Liver (tissue), 8 donors: ENCODE measurements at regions not wholly inside any gene's neighbourhood (a gene's known extent, or its start where the extent isn't known, plus 50 kb on each side); places are given as distances from the start of the nearest gene placed in this dataset.
"Not testable (repeated sequence)": the region's sequence is repeated elsewhere in the genome, so short reads cannot be mapped to it uniquely, and the experiment has no call there.

ENCODE experiments used
- DNase-seq: peaks from one replicate; pipeline ENCODE4 v3.0.0-alpha.2; 2017; ENCODE audit warnings: low spot score
- H3K27ac ChIP-seq, 2 donors: one replicate each; pipeline ENCODE4 v1.7.0; 2013; ENCODE audit warnings: inconsistent platforms in 2 of 2, low read length in 2 of 2, control low read depth in 1 of 2, low read depth in 1 of 2, mild to moderate bottlenecking in 1 of 2
- H3K27me3 ChIP-seq, 4 donors: one replicate each; pipeline versions ENCODE4 v1.6.1 to v1.7.0; 2013; ENCODE audit warnings: low read length in 3 of 4, inconsistent platforms in 1 of 4, mild to moderate bottlenecking in 1 of 4, moderate library complexity in 1 of 4; ENCODE audit not compliant: control insufficient read depth in 4 of 4, insufficient read depth in 4 of 4
- H3K36me3 ChIP-seq, 4 donors: one replicate each; pipeline versions ENCODE4 v1.6.1 to v1.7.0; 2013; ENCODE audit warnings: low read length in 3 of 4, mild to moderate bottlenecking in 3 of 4, low read depth in 1 of 4, moderate library complexity in 1 of 4; ENCODE audit not compliant: control insufficient read depth in 4 of 4, insufficient read depth in 3 of 4
- H3K4me1 ChIP-seq, 4 donors: one replicate each; pipeline versions ENCODE4 v1.6.1 to v1.7.0; 2013; ENCODE audit warnings: low read length in 3 of 4, mild to moderate bottlenecking in 3 of 4, moderate library complexity in 1 of 4; ENCODE audit not compliant: control insufficient read depth in 4 of 4, insufficient read depth in 4 of 4
- H3K4me3 ChIP-seq, 3 donors: one replicate each; pipeline versions ENCODE4 v1.6.1 to v1.7.0; 2013; ENCODE audit warnings: low read length in 3 of 3, control low read depth in 1 of 3, low read depth in 1 of 3, mild to moderate bottlenecking in 1 of 3
- H3K9ac ChIP-seq, 2 donors: one replicate each; pipeline ENCODE4 v1.7.0; 2013; ENCODE audit warnings: low read length in 2 of 2, mild to moderate bottlenecking in 2 of 2, moderate library complexity in 2 of 2, control low read depth in 1 of 2, low read depth in 1 of 2
- H3K9me3 ChIP-seq, 4 donors: one replicate each; pipeline versions ENCODE4 v1.6.1 to v1.7.0; 2013; ENCODE audit warnings: low read length in 3 of 4; ENCODE audit not compliant: control insufficient read depth in 4 of 4
- CTCF ChIP-seq: fragments of 150-350 bp; IDR thresholded peaks from 2 replicates; pipeline ENCODE4 v1.5.1; 2017; ENCODE audit warnings: improper control_type of control experiment, low read depth, low read length; ENCODE audit not compliant: missing input control
- EGR1 ChIP-seq, 2 donors: IDR thresholded peaks; 2 replicates each; pipeline ENCODE4 v1.6.1; 2016 to 2018; ENCODE audit warnings: antibody characterized with exemption in 2 of 2, low read depth in 2 of 2
- FOXA1 ChIP-seq: IDR thresholded peaks from 2 replicates; pipeline ENCODE4 v1.6.1; 2016; ENCODE audit warnings: antibody characterized with exemption
- FOXA2 ChIP-seq: IDR thresholded peaks from 2 replicates; pipeline ENCODE4 v1.6.1; 2016; ENCODE audit warnings: antibody characterized with exemption
- GABPA ChIP-seq, 2 donors: IDR thresholded peaks in 1 of 2; conservative IDR thresholded peaks in 1 of 2; 2 replicates each; pipeline ENCODE4 v1.6.1; 2016; ENCODE audit warnings: antibody characterized with exemption in 2 of 2, mild to moderate bottlenecking in 1 of 2, moderate library complexity in 1 of 2
- HNF4A ChIP-seq, 2 donors: conservative IDR thresholded peaks; 2 replicates each; pipeline ENCODE4 v1.6.1; 2016; ENCODE audit warnings: antibody characterized with exemption in 2 of 2, mild to moderate bottlenecking in 2 of 2
- HNF4G ChIP-seq: IDR thresholded peaks from 2 replicates; pipeline ENCODE4 v1.6.1; 2016; ENCODE audit warnings: antibody characterized with exemption
- JUND ChIP-seq, 2 donors: IDR thresholded peaks; 2 replicates each; pipeline ENCODE4 v1.6.1; 2016; ENCODE audit warnings: antibody characterized with exemption in 2 of 2
- MAX ChIP-seq: IDR thresholded peaks from 2 replicates; pipeline ENCODE4 v1.6.1; 2016; ENCODE audit warnings: antibody characterized with exemption
- NR2F2 ChIP-seq: IDR thresholded peaks from 2 replicates; pipeline ENCODE4 v1.6.1; 2016; ENCODE audit warnings: antibody characterized with exemption
- RAD21 ChIP-seq, 2 donors: IDR thresholded peaks; 2 replicates each; pipeline ENCODE4 v1.6.1; 2016; ENCODE audit warnings: antibody characterized with exemption in 2 of 2, mild to moderate bottlenecking in 2 of 2
- REST ChIP-seq: IDR thresholded peaks from 2 replicates; pipeline ENCODE4 v1.6.1; 2016; ENCODE audit warnings: antibody characterized with exemption, mild to moderate bottlenecking
- RXRA ChIP-seq, 2 donors: IDR thresholded peaks; 2 replicates each; pipeline ENCODE4 v1.6.1; 2017 to 2018; ENCODE audit warnings: antibody characterized with exemption in 2 of 2, mild to moderate bottlenecking in 1 of 2
- SP1 ChIP-seq: IDR thresholded peaks from 2 replicates; pipeline ENCODE4 v1.6.1; 2018; ENCODE audit warnings: antibody characterized with exemption, mild to moderate bottlenecking
- TAF1 ChIP-seq: conservative IDR thresholded peaks from 2 replicates; pipeline ENCODE4 v1.6.1; 2016; ENCODE audit warnings: antibody characterized with exemption, mild to moderate bottlenecking
- YY1 ChIP-seq: IDR thresholded peaks from 2 replicates; pipeline ENCODE4 v1.6.1; 2016; ENCODE audit warnings: antibody characterized with exemption, mild to moderate bottlenecking
- WGBS: extraction: QIAGEN DNeasy Blood & Tissue Kit; methylation state at CpG from one replicate; pipeline ENCODE4 v1.1.7; 2013; 5-methylcytosine and 5-hydroxymethylcytosine counted together
- donor health status: healthy.
- donor health status: healthy.
- donor health status: healthy.
- donor health status: healthy.
- donor health status: healthy.

GRCh38 chr1:232333419-232333767, 296.5 kb downstream of the SIPA1L2 start:
- H3K4me1 ChIP-seq: no peaks in the 10 kb centered on the region
- TF ChIP-seq TAF1 (no peak), CTCF (no peak), MAX (no peak), FOXA1 (no peak), NR2F2 (no peak), HNF4A (conservative IDR thresholded peaks at IDR 0.05) (no peak), FOXA2 (no peak), REST (no peak), GABPA (IDR thresholded peaks at IDR 0.05 in 1 of 2, conservative IDR thresholded peaks at IDR 0.05 in 1 of 2) (no peak), JUND (IDR thresholded peaks at IDR 0.05) (no peak), HNF4G (no peak), SP1 (no peak), YY1 (no peak), RXRA (IDR thresholded peaks at IDR 0.05) (no peak), RAD21 (IDR thresholded peaks at IDR 0.05) (no peak), EGR1 (IDR thresholded peaks at IDR 0.05; ENCODE audit: low read depth in 2 of 2) (no peak)
- H3K27ac ChIP-seq: no peak overlapping the region
- H3K9me3 ChIP-seq: peaks cover 0 to 1% (median 0%) of the 10 kb centered on the region in 4 donors
- 94% methylated on average over 5 of the region's 5 CpGs for WGBS
- H3K27me3 ChIP-seq: peaks cover 0 to 2% (median 0%) of the 10 kb centered on the region in 4 donors
- no peak overlapping the region for H3K4me3 ChIP-seq
- no peak overlapping the region for H3K9ac ChIP-seq
- no peak for DNase-seq
- H3K36me3 ChIP-seq: no peaks in the 10 kb centered on the region

DNA sequence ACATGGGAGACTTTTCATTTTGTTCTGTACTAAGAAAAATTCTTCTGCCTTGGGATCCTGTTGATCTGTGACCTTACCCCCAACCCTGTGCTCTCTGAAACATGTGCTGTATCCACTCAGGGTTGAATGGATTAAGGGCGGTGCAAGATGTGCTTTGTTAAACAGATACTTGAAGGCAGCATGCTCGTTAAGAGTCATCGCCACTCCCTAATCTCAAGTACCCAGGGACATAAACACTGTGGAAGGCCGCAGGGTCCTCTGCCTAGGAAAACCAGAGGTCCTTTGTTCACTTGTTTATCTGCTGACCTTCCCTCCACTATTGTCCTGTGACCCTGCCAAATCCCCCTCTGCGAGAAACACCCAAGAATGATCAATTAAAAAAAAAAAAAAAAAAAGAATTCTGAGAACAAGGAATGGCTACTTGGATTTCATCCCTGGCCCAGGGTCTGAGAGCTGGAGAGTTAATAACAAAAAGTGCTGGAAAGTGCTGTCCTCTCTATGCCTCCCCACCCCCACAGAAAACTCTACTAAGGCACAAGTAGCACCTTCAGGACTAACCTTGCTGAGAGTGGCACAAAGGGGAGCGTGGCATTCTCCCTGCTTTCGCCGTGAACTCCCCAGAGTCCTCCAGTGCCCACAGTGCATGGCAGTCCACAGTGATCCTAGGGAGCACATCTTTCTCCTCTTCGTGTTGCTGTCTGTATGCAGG, 297.1 kb downstream of the SIPA1L2 start:
- not testable (repeated sequence) for H3K9me3 ChIP-seq, H3K36me3 ChIP-seq, DNase-seq, H3K27me3 ChIP-seq, H3K27ac ChIP-seq, H3K9ac ChIP-seq, H3K4me1 ChIP-seq, H3K4me3 ChIP-seq
- WGBS: 83% methylated on average over 8 of the region's 9 CpGs
